Panc1 (cell line): ENCODE measurements at regions not wholly inside any gene's neighbourhood (a gene's known extent, or its start where the extent isn't known, plus 50 kb on each side); places are given as distances from the start of the nearest gene placed in this dataset.
A peak's percentile ranks its signal among the peaks of the same experiment; 100 is the strongest.

Experiments
- ATAC-seq: fragments of 200-7000 bp; cut with Tn5 transposase; 2 replicates; pipeline ENCODE4 v1.9.1; 2020; ENCODE audit warnings: mild to moderate bottlenecking, moderate library complexity
- BruUV-seq: library from RNA; stranded (reverse); fragments of 400-500 nt; replicated peaks from 2 replicates; lab custom pipeline; 2021; lab: Mats Ljungman, UMichigan
- CTCF ChIA-PET: fragments of 300-600 bp; sonication (Branson Sonifier 250); formaldehyde crosslinking; loops from one replicate; lab custom pipeline; 2022; ENCODE audit warnings: antibody characterized with exemption; lab: Charles Lee
- POLR2A ChIA-PET: fragments of 300-600 bp; sonication (Branson Sonifier 250); formaldehyde crosslinking; loops from one replicate; lab custom pipeline; 2022; ENCODE audit warnings: antibody characterized with exemption; lab: Charles Lee
- DNase-seq: peaks from one replicate; pipeline ENCODE4 v3.0.0-alpha.2; 2010; ENCODE audit warnings: low read depth, low spot score
- H3K27ac ChIP-seq: 2 replicates; pipeline ENCODE4 v1.5.1; 2011; ENCODE audit warnings: mild to moderate bottlenecking, low read length, inconsistent platforms
- H3K27me3 ChIP-seq: fragments of 200-500 bp; sonication (Bioruptor generic); 2 replicates; pipeline ENCODE4 v1.6.0; 2014; ENCODE audit warnings: low read length, inconsistent platforms; ENCODE audit not compliant: control insufficient read depth, insufficient read depth
- H3K36me3 ChIP-seq: fragments of 200-500 bp; sonication (Bioruptor generic); 2 replicates; pipeline ENCODE4 v1.5.1; 2014; ENCODE audit warnings: inconsistent platforms, mild to moderate bottlenecking, low read length, moderate library complexity; ENCODE audit not compliant: control insufficient read depth, insufficient read depth
- H3K4me1 ChIP-seq: 2 replicates; pipeline ENCODE4 v1.5.1; 2011; ENCODE audit warnings: inconsistent platforms, mild to moderate bottlenecking, low read length, moderate library complexity; ENCODE audit not compliant: control insufficient read depth, insufficient read depth
- H3K4me3 ChIP-seq, 2 experiments: 2 replicates each; pipeline ENCODE4 v1.5.1; 2011 to 2012; ENCODE audit warnings: low read depth in 2 of 2, low read length in 2 of 2, mild to moderate bottlenecking in 2 of 2, inconsistent platforms in 1 of 2, moderate library complexity in 1 of 2
- H3K9me3 ChIP-seq: fragments of 200-500 bp; sonication (Bioruptor generic); 2 replicates; pipeline ENCODE4 v1.5.1; 2014; ENCODE audit warnings: low read depth, mild to moderate bottlenecking, inconsistent platforms, low read length, moderate library complexity; ENCODE audit not compliant: control insufficient read depth, insufficient read depth
- CTCF ChIP-seq: fragments of 450-650 bp; IDR thresholded peaks from 2 replicates; pipeline ENCODE4 v1.5.1; 2017; ENCODE audit warnings: mild to moderate bottlenecking
- POLR2AphosphoS5 ChIP-seq: IDR thresholded peaks from 2 replicates; pipeline ENCODE4 v1.6.1; 2012; ENCODE audit warnings: mild to moderate bottlenecking, low read depth, low read length, moderate library complexity
- REST ChIP-seq, 2 experiments: IDR thresholded peaks; 2 replicates each; pipeline ENCODE4 v1.6.1; 2011 to 2012; ENCODE audit warnings: low read depth in 2 of 2, control low read depth in 1 of 2, low read length in 1 of 2, mild to moderate bottlenecking in 1 of 2, moderate library complexity in 1 of 2; ENCODE audit not compliant: insufficient read depth in 1 of 2
- SIN3A ChIP-seq: IDR thresholded peaks from 2 replicates; pipeline ENCODE4 v1.6.1; 2012; ENCODE audit warnings: low read depth, mild to moderate bottlenecking, low read length, moderate library complexity, borderline replicate concordance; ENCODE audit not compliant: insufficient read depth
- TCF7L2 ChIP-seq: IDR thresholded peaks from 2 replicates; pipeline ENCODE4 v1.6.1; 2011; ENCODE audit warnings: mild to moderate bottlenecking, low read depth, low read length, inconsistent platforms
- in situ Hi-C: cut with HindIII; loops from 2 replicates; pipeline ENCODE4 v1.10.0; 2016; ENCODE audit warnings: low sequenced_read_pairs, low pct_unique_long_range_greater_than_20kb
- intact Hi-C: fragments of 100-400 bp; cut with micrococcal nuclease; formaldehyde crosslinking; loops from one replicate; pipeline ENCODE4 v1.10.0; 2022; ENCODE audit not compliant: unreplicated experiment

- no peak for ATAC-seq
- TF ChIP-seq TCF7L2: no peak
- no peak for TF ChIP-seq POLR2AphosphoS5
- TF ChIP-seq REST (IDR thresholded peaks at IDR 0.05; ENCODE audit: insufficient read depth in 1 of 2, low read depth in 2 of 2, low read length in 1 of 2): no peak
- no peak for TF ChIP-seq SIN3A
- TF ChIP-seq CTCF: no peak
- CTCF ChIA-PET: no interaction called here
- POLR2A ChIA-PET: no interaction called here
- Histone ChIP-seq H3K27ac (no peak overlapping the region), H3K4me1 (no peaks in the 10 kb centered on the region), H3K27me3 (no peaks in the 10 kb centered on the region), H3K9me3 (peaks cover 5% of the 10 kb centered on the region; the same call in 1 of the 2 replicates), H3K36me3 (no peaks in the 10 kb centered on the region), H3K4me3 (no peak overlapping the region)
- no TSS peak for BruUV-seq
- in situ Hi-C loops (no loop called here), intact Hi-C loops (no loop called here)
- DNase-seq: no peak
Measured at GRCh38 chr3:150194513-150194912, 213.6 kb upstream of the TSC22D2 start.

GRCh38 chr3:150184426-150185071, 213.9 kb upstream of the PFN2 start:
- Histone ChIP-seq H3K4me1 (peaks cover 15% of the 10 kb centered on the region), H3K27me3 (no peaks in the 10 kb centered on the region), H3K27ac (peak overlapping the region; percentile 81), H3K36me3 (no peaks in the 10 kb centered on the region), H3K4me3 (peak overlapping the region; percentile 42 to 59), H3K9me3 (peaks cover 8% of the 10 kb centered on the region; the same call in 1 of the 2 replicates)
- BruUV-seq: no TSS peak
- intact Hi-C loops (loop anchor here (1.0 kb wide), 1 partner anchor 217 kb away; no protein-coding TSS in a partner anchor), in situ Hi-C loops (no loop called here)
- DNase-seq (peak; percentile 28), ATAC-seq (peak; percentile 73)
- TF ChIP-seq REST (IDR thresholded peaks at IDR 0.05; ENCODE audit: insufficient read depth in 1 of 2, low read depth in 2 of 2, low read length in 1 of 2): no peak
- TF ChIP-seq CTCF: peak; percentile 61
- POLR2A ChIA-PET: interaction anchor here (0.6 kb wide), 2 partner anchors 214 to 519 kb away, joined by 3 read pairs; partner anchors contain the start of gene ERICH6
- CTCF ChIA-PET: interaction anchor here (0.6 to 1.6 kb wide), 11 partner anchors 34 to 370 kb away, joined by 3 to 31 read pairs (median 4); no protein-coding TSS in a partner anchor
